ENCODE measurements at regions not wholly inside any gene's neighbourhood (a gene's known extent, or its start where the extent isn't known, plus 50 kb on each side); places are given as distances from the start of the nearest gene placed in this dataset.

GRCh38 chr7:98470485-98471240 lies 69.8 kb upstream of the BAIAP2L1 start:
- 7 to 8% methylated on average over 39 to 47 of the region's 48 CpGs for WGBS, 2 donors
- Histone ChIP-seq H3K27me3 (no peaks in the 10 kb centered on the region), H3K36me3 (no peaks in the 10 kb centered on the region), H3K27ac (no peak overlapping the region), H3K9me3 (no peaks in the 10 kb centered on the region), H3K4me3 (replicated peaks in 1 of 3) (no peak overlapping the region), H3K4me1 (peaks cover 0 to 6% of the 10 kb centered on the region in 2 donors)
- TF ChIP-seq POLR2A (IDR thresholded peaks at IDR 0.05) = no peak
- TF ChIP-seq, protein P1, sequence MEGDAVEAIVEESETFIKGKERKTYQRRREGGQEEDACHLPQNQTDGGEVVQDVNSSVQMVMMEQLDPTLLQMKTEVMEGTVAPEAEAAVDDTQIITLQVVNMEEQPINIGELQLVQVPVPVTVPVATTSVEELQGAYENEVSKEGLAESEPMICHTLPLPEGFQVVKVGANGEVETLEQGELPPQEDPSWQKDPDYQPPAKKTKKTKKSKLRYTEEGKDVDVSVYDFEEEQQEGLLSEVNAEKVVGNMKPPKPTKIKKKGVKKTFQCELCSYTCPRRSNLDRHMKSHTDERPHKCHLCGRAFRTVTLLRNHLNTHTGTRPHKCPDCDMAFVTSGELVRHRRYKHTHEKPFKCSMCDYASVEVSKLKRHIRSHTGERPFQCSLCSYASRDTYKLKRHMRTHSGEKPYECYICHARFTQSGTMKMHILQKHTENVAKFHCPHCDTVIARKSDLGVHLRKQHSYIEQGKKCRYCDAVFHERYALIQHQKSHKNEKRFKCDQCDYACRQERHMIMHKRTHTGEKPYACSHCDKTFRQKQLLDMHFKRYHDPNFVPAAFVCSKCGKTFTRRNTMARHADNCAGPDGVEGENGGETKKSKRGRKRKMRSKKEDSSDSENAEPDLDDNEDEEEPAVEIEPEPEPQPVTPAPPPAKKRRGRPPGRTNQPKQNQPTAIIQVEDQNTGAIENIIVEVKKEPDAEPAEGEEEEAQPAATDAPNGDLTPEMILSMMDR (IDR thresholded peaks at IDR 0.05) = no peak
- intact Hi-C loops (cut with DNase I) = no loop called here
- peak; percentile 36 to 51 for DNase-seq

GRCh38 chr7:98469088-98469487 lies 68.2 kb upstream of the BAIAP2L1 start:
- intact Hi-C loops (cut with DNase I) = no loop called here
- H3K27ac ChIP-seq = no peak overlapping the region
- H3K4me3 ChIP-seq (replicated peaks in 1 of 3) = no peak overlapping the region
- DNase-seq = no peak
- peaks cover 0 to 6% of the 10 kb centered on the region in 2 donors for H3K4me1 ChIP-seq
- WGBS, 2 donors = 73 to 82% methylated on average over 1 of the region's 1 CpG
- TF ChIP-seq POLR2A (IDR thresholded peaks at IDR 0.05) = no peak
- TF ChIP-seq, protein P1 (IDR thresholded peaks at IDR 0.05) = no peak
- no peaks in the 10 kb centered on the region for H3K27me3 ChIP-seq
- no peaks in the 10 kb centered on the region for H3K36me3 ChIP-seq
- H3K9me3 ChIP-seq = no peaks in the 10 kb centered on the region

GRCh38 chr7:98467570-98468312 lies 66.9 kb upstream of the BAIAP2L1 start:
- WGBS, 2 donors = 83 to 86% methylated on average over 8 of the region's 8 CpGs
- H3K27me3 ChIP-seq = no peaks in the 10 kb centered on the region
- no peak for DNase-seq
- H3K36me3 ChIP-seq = no peaks in the 10 kb centered on the region
- no peak overlapping the region for H3K4me3 ChIP-seq (replicated peaks in 1 of 3)
- peaks cover 0 to 6% of the 10 kb centered on the region in 2 donors for H3K4me1 ChIP-seq
- TF ChIP-seq, protein P1 (IDR thresholded peaks at IDR 0.05) = no peak
- TF ChIP-seq POLR2A (IDR thresholded peaks at IDR 0.05) = no peak
- intact Hi-C loops (cut with DNase I) = no loop called here
- no peak overlapping the region for H3K27ac ChIP-seq
- no peaks in the 10 kb centered on the region for H3K9me3 ChIP-seq

DNA sequence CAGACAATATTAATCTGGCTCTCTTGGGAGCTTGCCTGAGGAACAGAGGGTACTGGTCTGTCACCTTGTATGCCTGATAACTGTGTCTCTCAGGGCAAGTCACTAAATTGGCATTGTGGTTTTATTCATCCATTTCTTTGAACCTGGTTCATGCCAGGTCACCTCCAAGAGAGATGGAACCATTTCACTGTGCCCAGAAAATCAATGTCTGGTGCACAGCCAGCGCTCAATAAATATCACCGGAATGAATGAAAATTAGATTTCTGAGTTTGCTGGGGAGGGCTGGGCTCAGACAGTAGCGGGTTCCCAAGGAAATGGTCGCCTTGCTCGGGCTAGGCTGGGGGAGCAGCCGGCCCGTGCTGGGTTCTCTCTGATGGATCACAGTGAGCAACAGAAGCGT lies 64.1 kb upstream of the BAIAP2L1 start:
- 87% methylated on average over 8 of the region's 8 CpGs for WGBS, 2 donors
- TF ChIP-seq, protein P1 (IDR thresholded peaks at IDR 0.05) = no peak
- no peak for TF ChIP-seq POLR2A (IDR thresholded peaks at IDR 0.05)
- H3K4me3 ChIP-seq (replicated peaks in 1 of 3) = no peak overlapping the region
- no peak for DNase-seq
- no peaks in the 10 kb centered on the region for H3K36me3 ChIP-seq
- intact Hi-C loops (cut with DNase I) = no loop called here
- H3K4me1 ChIP-seq = no peaks in the 10 kb centered on the region
- no peaks in the 10 kb centered on the region for H3K9me3 ChIP-seq
- no peaks in the 10 kb centered on the region for H3K27me3 ChIP-seq
- no peak overlapping the region for H3K27ac ChIP-seq

GRCh38 chr7:98464558-98464940 lies 63.7 kb upstream of the BAIAP2L1 start:
- Histone ChIP-seq H3K36me3 (no peaks in the 10 kb centered on the region), H3K4me3 (replicated peaks in 1 of 3) (no peak overlapping the region), H3K27me3 (no peaks in the 10 kb centered on the region), H3K4me1 (no peaks in the 10 kb centered on the region), H3K27ac (no peak overlapping the region), H3K9me3 (no peaks in the 10 kb centered on the region)
- intact Hi-C loops (cut with DNase I) = no loop called here
- no peak for DNase-seq
- 74 to 75% methylated on average over 4 of the region's 4 CpGs for WGBS, 2 donors
- no peak for TF ChIP-seq POLR2A (IDR thresholded peaks at IDR 0.05)
- TF ChIP-seq, protein P1 (IDR thresholded peaks at IDR 0.05) = no peak
